ENCODE measurements at regions not wholly inside any gene's neighbourhood (a gene's known extent, or its start where the extent isn't known, plus 50 kb on each side); places are given as distances from the start of the nearest gene placed in this dataset.
A peak's percentile ranks its signal among the peaks of the same experiment; 100 is the strongest.

GRCh38 chr21:36236052-36236730 is 79.6 kb downstream of the DOP1B start:
- WGBS, 2 donors = 86 to 88% methylated on average over 8 of the region's 8 CpGs

GRCh38 chr21:36237441-36237840 is 80.8 kb downstream of the DOP1B start:
- H3K27ac ChIP-seq = no peak overlapping the region
- peaks cover 0 to 13% (median 7%) of the 10 kb centered on the region in 3 donors for H3K4me1 ChIP-seq
- H3K9me3 ChIP-seq = no peaks in the 10 kb centered on the region
- no peak overlapping the region for H3K4me3 ChIP-seq
- no peak for ATAC-seq
- no peaks in the 10 kb centered on the region for H3K27me3 ChIP-seq
- 96 to 99% methylated on average over 7 of the region's 7 CpGs for WGBS, 2 donors
- H3K36me3 ChIP-seq = no peaks in the 10 kb centered on the region
- FAIRE-seq = no peak
- intact Hi-C loops (cut with DNase I) = no loop called here
- no peak for TF ChIP-seq CTCF (IDR thresholded peaks at IDR 0.05)
- no peak for DNase-seq

More at GRCh38 chr21:36236052-36236730, 79.6 kb downstream of the DOP1B start:
- DNase-seq = no peak
- ATAC-seq = no peak
- H3K4me3 ChIP-seq = no peak overlapping the region
- TF ChIP-seq CTCF (IDR thresholded peaks at IDR 0.05) = no peak
- intact Hi-C loops (cut with DNase I) = no loop called here
- no peak overlapping the region for H3K27ac ChIP-seq
- no peaks in the 10 kb centered on the region for H3K27me3 ChIP-seq
- H3K36me3 ChIP-seq = no peaks in the 10 kb centered on the region
- no peaks in the 10 kb centered on the region for H3K9me3 ChIP-seq
- peaks cover 0 to 13% (median 7%) of the 10 kb centered on the region in 3 donors for H3K4me1 ChIP-seq
- FAIRE-seq = no peak

- peaks cover 0 to 7% (median 6%) of the 10 kb centered on the region in 3 donors for H3K4me1 ChIP-seq
- H3K36me3 ChIP-seq = no peaks in the 10 kb centered on the region
- H3K9me3 ChIP-seq = no peaks in the 10 kb centered on the region
- no peak for FAIRE-seq
- WGBS, 2 donors = 90 to 91% methylated on average over 20 of the region's 20 CpGs
- no peak overlapping the region for H3K27ac ChIP-seq
- TF ChIP-seq CTCF (IDR thresholded peaks at IDR 0.05) = no peak
- DNase-seq = no peak
- H3K27me3 ChIP-seq = no peaks in the 10 kb centered on the region
- no peak for ATAC-seq
- no peak overlapping the region for H3K4me3 ChIP-seq
- intact Hi-C loops (cut with DNase I) = no loop called here
Observed at GRCh38 chr21:36239585-36239984, 80.4 kb upstream of the MORC3 start.

- no peaks in the 10 kb centered on the region for H3K4me1 ChIP-seq
- ATAC-seq (no peak), DNase-seq (no peak), FAIRE-seq (no peak)
- H3K27me3 ChIP-seq = no peaks in the 10 kb centered on the region
- peaks cover 0 to 4% (median 0%) of the 10 kb centered on the region in 3 donors for H3K36me3 ChIP-seq
- WGBS, 2 donors = 86 to 89% methylated on average over 3 of the region's 3 CpGs
- no peak overlapping the region for H3K27ac ChIP-seq
- intact Hi-C loops (cut with DNase I) = no loop called here
- no peak overlapping the region for H3K4me3 ChIP-seq
- no peak for TF ChIP-seq CTCF (IDR thresholded peaks at IDR 0.05)
- H3K9me3 ChIP-seq = no peaks in the 10 kb centered on the region
Observed at GRCh38 chr21:36241717-36242116, 78.3 kb upstream of the MORC3 start.

- Histone ChIP-seq H3K27ac (no peak overlapping the region), H3K4me1 (no peaks in the 10 kb centered on the region), H3K36me3 (peaks cover 0 to 4% (median 0%) of the 10 kb centered on the region in 3 donors), H3K9me3 (no peaks in the 10 kb centered on the region), H3K4me3 (no peak overlapping the region), H3K27me3 (no peaks in the 10 kb centered on the region)
- ATAC-seq = no peak
- FAIRE-seq = no peak
- WGBS, 2 donors = 87 to 89% methylated on average over 23 to 24 of the region's 24 CpGs
- intact Hi-C loops (cut with DNase I) = no loop called here
- TF ChIP-seq CTCF (IDR thresholded peaks at IDR 0.05) = no peak
- peak in 2 of 6 donors; percentile 40 to 68 for DNase-seq
Observed at GRCh38 chr21:36245115-36245514, 74.9 kb upstream of the MORC3 start.

All from pancreas (tissue), 10 donors.